NCI-H2196 treated with DMSO at 0.1 percent for 48 hours (cell line): ENCODE measurements at regions not wholly inside any gene's neighbourhood (a gene's known extent, or its start where the extent isn't known, plus 50 kb on each side); places are given as distances from the start of the nearest gene placed in this dataset.

Source experiments
- DNase-seq: peaks from one replicate; lab custom pipeline; 2025; ENCODE audit not compliant: unreplicated experiment; lab: John Stamatoyannopoulos, UW

GRCh38 chr5:125154301-125155110 lies 408.1 kb upstream of the ZNF608 start:
- no peak for DNase-seq

DNA sequence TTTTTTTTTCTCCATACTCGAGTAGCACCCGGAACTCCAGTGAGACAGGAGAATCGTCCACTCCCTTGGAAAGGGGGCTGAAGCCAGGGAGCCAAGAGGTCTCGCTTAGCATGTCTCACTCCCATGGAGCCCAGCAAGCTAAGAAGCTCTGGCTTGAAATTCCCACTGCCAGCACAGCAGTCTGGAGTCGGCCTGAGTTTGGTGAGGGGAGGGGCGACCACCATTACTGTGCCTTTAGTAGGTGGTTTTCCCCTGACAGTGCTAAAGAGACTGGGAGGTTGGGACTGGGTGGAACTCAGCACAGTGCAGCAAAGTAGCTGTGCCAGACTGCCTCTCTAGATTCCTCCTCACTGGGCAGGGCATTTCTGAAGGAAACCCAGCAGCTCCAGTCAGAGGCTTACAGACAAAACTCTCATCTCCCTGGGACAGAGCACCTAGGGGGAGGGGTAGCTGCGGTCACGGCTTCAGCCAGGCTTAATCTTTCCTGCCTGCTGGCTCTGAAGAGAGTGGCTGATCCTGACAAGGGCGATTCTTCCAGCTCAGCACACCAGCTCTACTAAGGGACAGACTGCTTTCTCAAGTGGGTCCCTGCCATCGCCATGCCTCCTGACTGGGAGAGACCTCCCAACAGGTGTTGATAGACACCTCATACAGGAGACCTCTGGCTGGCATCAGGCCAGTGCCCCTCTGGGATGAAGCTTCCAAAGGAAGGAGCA lies 414.5 kb upstream of the ZNF608 start:
- DNase-seq = no peak

DNA sequence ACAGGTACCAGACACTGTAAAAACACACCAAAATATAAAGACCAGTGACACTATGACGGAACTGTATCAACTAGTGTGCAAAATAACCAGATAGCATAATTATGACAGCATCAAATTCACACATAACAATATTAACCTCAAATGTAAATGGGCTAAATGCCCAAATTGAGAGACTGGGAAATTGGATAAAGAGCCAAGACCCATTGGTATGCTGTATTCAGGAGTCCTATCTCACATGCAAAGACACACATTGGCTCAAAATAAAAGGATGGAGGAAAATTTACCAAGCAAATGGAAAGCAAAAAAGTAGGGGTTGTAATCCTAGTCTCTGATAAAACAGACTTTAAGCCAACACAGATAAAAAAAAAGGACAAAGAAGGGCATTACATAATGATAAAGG lies 416.3 kb upstream of the ZNF608 start:
- DNase-seq = no peak

DNA sequence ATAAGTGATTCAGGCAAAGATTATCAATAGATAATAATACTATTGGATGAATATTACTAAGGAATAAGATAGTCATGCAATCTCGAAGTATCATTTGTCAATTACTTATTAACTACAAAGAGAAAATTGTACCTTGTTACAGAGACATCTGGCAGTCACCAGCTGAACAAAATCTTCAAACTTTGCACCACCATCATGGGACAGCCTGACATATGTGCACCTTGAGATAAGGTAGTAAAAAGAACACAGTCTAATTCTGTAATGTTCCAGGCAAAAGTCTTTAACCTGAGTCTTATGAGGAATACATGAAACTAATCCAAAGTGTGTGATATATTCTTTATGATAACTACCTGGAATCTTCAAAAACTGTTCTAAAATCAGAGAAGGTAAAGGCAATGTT lies 423.0 kb upstream of the ZNF608 start:
- DNase-seq = no peak

GRCh38 chr5:125171641-125172040 lies 425.2 kb upstream of the ZNF608 start:
- DNase-seq = no peak

DNA sequence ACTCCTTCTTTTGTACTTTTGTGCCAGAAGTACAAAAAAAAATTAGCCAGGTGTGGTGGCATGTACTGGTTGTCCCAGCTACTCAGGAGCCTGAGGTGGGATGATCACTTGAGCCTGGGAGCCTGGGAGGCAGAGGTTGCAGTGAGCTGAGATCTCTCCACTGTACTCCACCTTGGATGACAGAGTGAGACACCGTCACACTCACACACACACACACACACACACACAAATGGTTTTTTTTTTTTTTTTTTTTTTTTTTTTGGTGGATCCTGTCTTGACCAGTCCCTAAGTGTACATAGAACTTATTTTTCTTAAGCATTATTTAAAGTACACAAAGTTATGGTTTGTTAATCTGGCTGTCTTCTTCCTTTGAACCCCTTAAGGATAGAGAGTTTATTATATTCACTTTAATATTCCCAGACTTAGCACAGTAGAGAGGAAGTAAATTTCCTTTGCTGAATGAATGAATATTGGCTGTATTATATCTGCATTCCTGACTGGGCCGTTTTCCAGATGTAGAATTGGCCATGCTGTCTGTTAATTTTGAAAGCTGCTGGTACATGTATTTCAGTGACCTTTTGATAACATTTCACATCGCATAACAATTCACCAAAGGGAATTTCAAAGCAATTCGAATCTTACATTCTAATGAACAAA lies 429.0 kb upstream of the ZNF608 start:
- no peak for DNase-seq

GRCh38 chr5:125176005-125176390 lies 429.6 kb upstream of the ZNF608 start:
- DNase-seq = no peak

DNA sequence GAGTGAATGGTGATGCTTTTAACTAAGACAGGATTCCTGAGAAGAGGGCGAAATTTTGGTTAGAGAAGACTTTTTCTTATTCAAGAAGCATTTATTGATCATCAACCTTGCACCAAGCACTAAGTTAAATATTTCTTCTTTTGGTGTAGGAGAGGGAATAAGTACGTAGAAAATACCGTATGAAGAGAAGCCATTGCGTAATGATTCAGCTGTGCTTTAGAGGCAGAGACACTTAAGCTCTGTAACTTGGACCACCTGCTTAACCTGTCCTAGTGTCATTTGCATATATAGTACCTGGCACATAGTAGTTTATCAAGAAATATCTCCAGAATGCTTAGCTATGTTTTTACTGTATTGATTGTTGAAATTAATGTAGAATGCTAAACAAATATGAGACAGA lies 430.9 kb upstream of the ZNF608 start:
- DNase-seq = no peak

GRCh38 chr5:125179612-125180011 lies 433.2 kb upstream of the ZNF608 start:
- DNase-seq = no peak

- DNase-seq = no peak
Measured at GRCh38 chr5:125180231-125180829, 433.9 kb upstream of the ZNF608 start.

GRCh38 chr5:125181159-125181558 lies 434.7 kb upstream of the ZNF608 start:
- no peak for DNase-seq

DNA sequence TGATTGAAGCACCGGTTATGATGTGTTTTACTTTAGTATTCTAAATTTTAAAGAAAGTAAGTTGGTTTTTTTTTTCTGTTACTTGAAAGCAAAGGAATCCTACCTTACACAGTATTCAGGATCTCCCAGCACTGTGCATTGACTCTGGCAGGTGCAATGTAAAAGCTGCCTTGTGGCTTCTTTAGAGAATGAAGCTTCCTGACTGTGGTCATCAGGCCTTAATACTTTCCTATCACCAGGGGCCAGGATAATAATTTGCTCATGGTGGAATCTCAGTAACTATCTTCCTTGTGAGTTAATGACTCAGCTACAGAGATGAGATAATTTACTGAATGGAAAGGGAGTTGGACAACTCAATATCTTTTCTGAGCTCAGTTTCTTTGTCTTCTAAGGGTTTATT lies 435.5 kb upstream of the ZNF608 start:
- DNase-seq = no peak

- no peak for DNase-seq
Measured at GRCh38 chr5:125185740-125186139, 439.3 kb upstream of the ZNF608 start.

GRCh38 chr5:125186911-125187375 lies 440.5 kb upstream of the ZNF608 start:
- DNase-seq = no peak

GRCh38 chr5:125189531-125189941 lies 443.1 kb upstream of the ZNF608 start:
- no peak for DNase-seq

- peak; percentile 51 for DNase-seq
Measured at GRCh38 chr5:125190232-125191087, 444.0 kb upstream of the ZNF608 start.

DNA sequence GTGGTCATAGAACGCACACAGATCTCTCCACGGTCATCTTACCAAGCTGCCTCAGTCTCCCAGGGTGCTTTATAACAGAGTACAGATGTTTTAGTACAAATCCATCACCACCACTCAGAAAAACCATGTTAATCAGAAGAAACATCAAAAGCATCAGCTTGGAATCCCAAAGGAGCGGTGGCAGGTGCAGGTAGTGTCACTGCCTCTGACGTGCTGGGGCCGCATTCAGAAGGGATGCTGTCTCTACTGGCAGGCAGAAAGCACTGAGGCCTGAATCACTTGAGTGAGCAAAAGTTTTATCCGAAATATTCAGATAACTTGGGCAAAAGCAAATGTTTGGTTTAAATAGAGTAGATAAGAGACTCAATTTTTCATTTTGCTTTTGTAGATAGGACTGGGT lies 448.4 kb upstream of the ZNF608 start:
- no peak for DNase-seq

DNA sequence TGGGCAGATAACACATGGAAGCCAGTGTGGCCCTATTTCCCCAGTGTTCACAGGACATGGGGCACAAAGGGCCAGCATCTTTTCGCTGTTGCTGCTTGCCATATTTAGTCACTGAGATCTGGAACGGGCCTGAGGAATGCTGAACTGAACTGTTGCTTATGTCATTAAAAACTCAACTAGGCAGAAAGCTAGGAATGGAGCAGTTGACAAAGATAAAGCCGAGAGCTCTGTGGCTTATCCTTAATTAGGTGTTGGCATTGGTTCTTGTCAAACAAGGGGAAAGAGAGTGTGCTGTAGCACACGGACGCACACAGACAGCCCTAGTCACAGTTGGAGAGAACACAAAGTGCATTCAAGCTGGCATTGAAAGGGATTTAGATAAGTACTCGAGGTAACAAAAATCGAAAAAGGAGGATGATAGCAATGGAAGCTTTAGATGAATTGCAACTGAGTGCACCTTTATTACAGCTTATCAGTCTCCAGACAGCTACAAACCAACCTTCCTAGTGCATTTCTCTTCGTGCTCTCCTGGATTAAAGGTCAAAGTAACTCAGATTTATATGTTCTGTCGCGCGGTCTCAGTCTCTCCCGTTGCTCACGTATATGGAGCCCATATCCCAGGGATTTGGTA lies 450.2 kb upstream of the ZNF608 start:
- DNase-seq = no peak

DNA sequence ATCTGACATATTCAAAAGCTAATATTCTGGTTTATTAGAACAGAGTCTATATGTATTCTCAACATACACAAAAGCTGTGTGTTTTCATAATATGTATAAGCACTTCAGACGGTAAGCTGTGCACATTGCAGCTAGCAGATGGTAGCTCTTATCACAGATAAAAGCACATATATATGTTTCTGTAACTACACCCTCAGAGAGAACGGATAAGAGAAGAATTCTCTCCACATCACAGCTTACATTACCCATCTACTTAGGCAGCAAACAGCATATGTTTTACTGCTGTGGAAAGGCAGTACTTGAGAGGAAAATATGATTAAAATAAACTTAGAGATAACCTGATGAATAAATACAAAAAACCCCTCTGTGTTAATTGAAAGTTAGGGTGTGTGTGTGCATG lies 450.9 kb upstream of the ZNF608 start:
- DNase-seq = no peak
